Loucy (cell line): ENCODE measurements at regions not wholly inside any gene's neighbourhood (a gene's known extent, or its start where the extent isn't known, plus 50 kb on each side); places are given as distances from the start of the nearest gene placed in this dataset.

ENCODE experiments used
- H2AFZ ChIP-seq: fragments of 200-600 bp; sonication (generic); 2 replicates; pipeline ENCODE4 v1.6.0; 2016; ENCODE audit warnings: antibody characterized with exemption, mild to moderate bottlenecking, low read length, moderate library complexity
- H3F3A ChIP-seq: fragments of 200-600 bp; 2 replicates; pipeline ENCODE4 v1.6.0; 2016; ENCODE audit warnings: antibody characterized with exemption, low read depth, mild to moderate bottlenecking
- H3K27me3 ChIP-seq: fragments of 200-600 bp; sonication (generic); 2 replicates; pipeline ENCODE4 v1.6.1; 2014; ENCODE audit warnings: low read length, mild to moderate bottlenecking; ENCODE audit not compliant: insufficient read depth, poor library complexity, severe bottlenecking
- H3K36me3 ChIP-seq: fragments of 200-600 bp; sonication (generic); 2 replicates; pipeline ENCODE4 v1.6.1; 2016; ENCODE audit warnings: low read length; ENCODE audit not compliant: insufficient read depth
- H3K4me1 ChIP-seq: fragments of 200-600 bp; sonication (generic); 2 replicates; pipeline ENCODE4 v1.5.1; 2014; ENCODE audit warnings: low read length, mild to moderate bottlenecking; ENCODE audit not compliant: insufficient read depth, poor library complexity, severe bottlenecking
- H3K4me2 ChIP-seq: fragments of 200-600 bp; sonication (generic); 2 replicates; pipeline ENCODE4 v1.6.0; 2014; ENCODE audit warnings: antibody characterized with exemption, low read length, low read depth, mild to moderate bottlenecking; ENCODE audit not compliant: poor library complexity, severe bottlenecking
- H3K4me3 ChIP-seq: fragments of 200-600 bp; sonication (generic); 2 replicates; pipeline ENCODE4 v1.5.1; 2014; ENCODE audit warnings: low read length, mild to moderate bottlenecking, mixed read lengths; ENCODE audit not compliant: poor library complexity, severe bottlenecking
- H3K79me2 ChIP-seq: fragments of 200-600 bp; sonication (generic); 2 replicates; pipeline ENCODE4 v1.6.1; 2014; ENCODE audit warnings: low read length; ENCODE audit not compliant: insufficient read depth
- H3K9ac ChIP-seq: fragments of 200-600 bp; sonication (generic); 2 replicates; pipeline ENCODE4 v1.6.0; 2014; ENCODE audit warnings: mild to moderate bottlenecking, low read depth, low read length, moderate library complexity; ENCODE audit not compliant: poor library complexity, severe bottlenecking
- H3K9me2 ChIP-seq: fragments of 200-600 bp; sonication (generic); replicated peaks from 2 replicates; pipeline ENCODE4 v1.6.1; 2016; ENCODE audit warnings: low read depth, low read length, mixed read lengths
- H3K9me3 ChIP-seq: fragments of 200-600 bp; sonication (generic); 2 replicates; pipeline ENCODE4 v1.6.1; 2014; ENCODE audit warnings: mild to moderate bottlenecking, antibody characterized with exemption, low read length, low read depth; ENCODE audit not compliant: insufficient read depth
- H4K20me1 ChIP-seq: fragments of 200-600 bp; sonication (generic); 2 replicates; pipeline ENCODE4 v1.6.0; 2014; ENCODE audit warnings: antibody characterized with exemption, low read length, mild to moderate bottlenecking; ENCODE audit not compliant: insufficient read depth, poor library complexity, severe bottlenecking
- CTCF ChIP-seq: fragments of 200-600 bp; sonication (generic); conservative IDR thresholded peaks from 2 replicates; pipeline ENCODE4 v1.5.1; 2014; ENCODE audit warnings: mild to moderate bottlenecking, antibody characterized with exemption, low read length
- EZH2phosphoT487 ChIP-seq: fragments of 200-600 bp; IDR thresholded peaks from 2 replicates; pipeline ENCODE4 v1.6.1; 2018; ENCODE audit warnings: antibody characterized with exemption, mild to moderate bottlenecking, moderate library complexity, borderline replicate concordance

GRCh38 chr21:16569679-16570078 is 839.9 kb downstream of the USP25 start:
- no peak overlapping the region for H2AFZ ChIP-seq
- H3K27me3 ChIP-seq = no peaks in the 10 kb centered on the region
- no peaks in the 10 kb centered on the region for H3K9me3 ChIP-seq
- H3K4me2 ChIP-seq = no peak overlapping the region
- no peaks in the 10 kb centered on the region for H3K79me2 ChIP-seq
- no peak overlapping the region for H3K9ac ChIP-seq
- H3F3A ChIP-seq = no peaks in the 10 kb centered on the region
- no peak for TF ChIP-seq EZH2phosphoT487
- no peak for TF ChIP-seq CTCF
- H4K20me1 ChIP-seq = no peaks in the 10 kb centered on the region
- no peaks in the 10 kb centered on the region for H3K9me2 ChIP-seq
- H3K4me3 ChIP-seq = no peak overlapping the region
- H3K4me1 ChIP-seq = no peaks in the 10 kb centered on the region
- H3K36me3 ChIP-seq = no peaks in the 10 kb centered on the region

DNA sequence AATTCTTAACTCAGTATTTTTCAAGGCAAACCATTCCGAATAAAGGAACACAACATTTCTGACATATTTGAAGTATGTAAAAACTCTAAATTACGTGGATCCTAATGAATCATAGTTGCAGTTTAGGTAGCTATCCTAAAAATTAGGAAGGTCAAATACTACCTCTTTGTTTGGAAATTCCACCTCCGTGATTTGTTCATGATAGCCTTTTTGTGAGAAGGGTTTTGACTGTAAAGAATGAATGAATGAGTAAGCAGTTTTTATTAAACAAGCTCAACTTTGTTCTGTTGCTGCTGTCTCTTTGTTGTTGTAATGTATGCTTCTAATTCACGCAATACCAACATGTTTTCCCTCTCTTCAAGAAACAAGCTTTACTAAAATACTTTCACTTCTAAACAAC is 840.4 kb downstream of the USP25 start:
- no peak overlapping the region for H3K9ac ChIP-seq
- H3K9me2 ChIP-seq = no peaks in the 10 kb centered on the region
- no peaks in the 10 kb centered on the region for H3K79me2 ChIP-seq
- H3K36me3 ChIP-seq = no peaks in the 10 kb centered on the region
- TF ChIP-seq CTCF = no peak
- no peak for TF ChIP-seq EZH2phosphoT487
- H4K20me1 ChIP-seq = no peaks in the 10 kb centered on the region
- H3K4me2 ChIP-seq = no peak overlapping the region
- H3K9me3 ChIP-seq = no peaks in the 10 kb centered on the region
- no peaks in the 10 kb centered on the region for H3F3A ChIP-seq
- H2AFZ ChIP-seq = no peak overlapping the region
- no peaks in the 10 kb centered on the region for H3K27me3 ChIP-seq
- H3K4me1 ChIP-seq = no peaks in the 10 kb centered on the region
- no peak overlapping the region for H3K4me3 ChIP-seq

DNA sequence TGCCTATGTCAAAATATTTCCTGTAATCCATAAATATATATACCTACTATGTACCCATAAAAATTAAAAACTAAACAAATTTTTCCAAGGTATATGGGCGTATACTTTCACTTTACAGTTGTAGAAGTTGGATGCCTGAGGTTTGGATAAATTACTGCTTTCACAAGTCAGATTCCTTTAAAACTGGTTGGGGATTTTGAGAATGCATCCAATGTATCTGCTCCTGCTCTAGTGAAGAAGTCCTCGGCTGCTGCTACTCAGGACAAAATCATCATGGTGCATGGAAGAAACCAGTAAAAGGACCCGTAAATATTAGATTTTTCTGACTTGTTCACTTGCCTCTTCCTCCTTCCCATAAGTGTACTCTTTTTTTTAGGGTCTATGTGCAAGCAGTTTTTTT is 841.1 kb downstream of the USP25 start:
- no peaks in the 10 kb centered on the region for H3K9me3 ChIP-seq
- no peak overlapping the region for H3K4me3 ChIP-seq
- H3F3A ChIP-seq = no peaks in the 10 kb centered on the region
- no peak overlapping the region for H3K9ac ChIP-seq
- no peak overlapping the region for H3K4me2 ChIP-seq
- no peaks in the 10 kb centered on the region for H4K20me1 ChIP-seq
- H3K79me2 ChIP-seq = no peaks in the 10 kb centered on the region
- no peak overlapping the region for H2AFZ ChIP-seq
- H3K36me3 ChIP-seq = no peaks in the 10 kb centered on the region
- TF ChIP-seq EZH2phosphoT487 = no peak
- TF ChIP-seq CTCF = no peak
- no peaks in the 10 kb centered on the region for H3K4me1 ChIP-seq
- H3K27me3 ChIP-seq = no peaks in the 10 kb centered on the region
- no peaks in the 10 kb centered on the region for H3K9me2 ChIP-seq
